T-cell (primary cell): ENCODE measurements at regions not wholly inside any gene's neighbourhood (a gene's known extent, or its start where the extent isn't known, plus 50 kb on each side); places are given as distances from the start of the nearest gene placed in this dataset.

Experiments used
- ATAC-seq, 4 experiments: fragments of 200-7000 bp in 3 of 4; fragments of 150-1000 bp in 1 of 4; cut with Tn5 transposase; replicated peaks in 1 of 4; 1 replicate in 3 of 4; 2 replicates in 1 of 4; pipeline ENCODE4 v1.10.0; 2021; ENCODE audit warnings: moderate library complexity in 3 of 4, mild to moderate bottlenecking in 2 of 4, moderate number of reproducible peaks in 1 of 4
- CTCF ChIA-PET, 2 donors: fragments of 300-600 bp; sonication (Branson Sonifier 250); formaldehyde crosslinking; loops; one replicate each; lab custom pipeline; 2022; ENCODE audit warnings: antibody characterized with exemption in 2 of 2; lab: Charles Lee
- POLR2A ChIA-PET, 2 donors: fragments of 300-600 bp; sonication (Branson Sonifier 250); formaldehyde crosslinking; loops; one replicate each; lab custom pipeline; 2022; ENCODE audit warnings: antibody characterized with exemption in 2 of 2; lab: Charles Lee
- DNase-seq, 35 experiments: peaks; one replicate each; pipeline versions ENCODE4 v3.0.0 to v3.0.0-alpha.2; 2013 to 2023
- H3K27ac ChIP-seq: one replicate; pipeline ENCODE4 v1.5.1; 2013; ENCODE audit warnings: low read length
- H3K27me3 ChIP-seq, 2 experiments: replicated peaks in 1 of 2; 1 replicate in 1 of 2; 2 replicates in 1 of 2; pipeline versions ENCODE4 v1.6.1 to v1.7.0; 2013; ENCODE audit warnings: low read length in 1 of 2, mixed read lengths in 1 of 2; ENCODE audit not compliant: control insufficient read depth in 2 of 2, insufficient read depth in 2 of 2; ENCODE audit errors: extremely low read depth in 1 of 2
- H3K36me3 ChIP-seq, 2 donors: 1 replicate in 1 of 2; 2 replicates in 1 of 2; pipeline versions ENCODE4 v1.6.1 to v1.7.0; 2013; ENCODE audit warnings: low read length in 1 of 2; ENCODE audit not compliant: control insufficient read depth in 2 of 2, insufficient read depth in 1 of 2; ENCODE audit errors: extremely low read depth in 1 of 2
- H3K4me1 ChIP-seq, 2 experiments: 1 replicate in 1 of 2; 2 replicates in 1 of 2; pipeline versions ENCODE4 v1.6.1 to v1.7.0; 2013; ENCODE audit warnings: low read length in 2 of 2, mixed read lengths in 1 of 2; ENCODE audit not compliant: insufficient read depth in 2 of 2, control insufficient read depth in 1 of 2; ENCODE audit errors: extremely low read depth in 1 of 2
- H3K4me3 ChIP-seq, 2 donors: 1 replicate in 1 of 2; 2 replicates in 1 of 2; pipeline versions ENCODE4 v1.5.1 to v1.7.0; 2013; ENCODE audit warnings: mild to moderate bottlenecking in 2 of 2, low read length in 1 of 2, moderate library complexity in 1 of 2; ENCODE audit not compliant: control insufficient read depth in 1 of 2; ENCODE audit errors: extremely low read depth in 1 of 2
- H3K9me3 ChIP-seq: 2 replicates; pipeline ENCODE4 v1.7.0; 2013
- H3K27ac Mint-ChIP-seq, 2 donors: one replicate each; pipeline ENCODE4 v1.8.0; 2020 to 2021; ENCODE audit warnings: mild to moderate bottlenecking in 2 of 2, mixed read lengths in 2 of 2
- H3K27me3 Mint-ChIP-seq, 2 donors: one replicate each; pipeline ENCODE4 v1.8.0; 2021 to 2022; ENCODE audit warnings: mixed read lengths in 2 of 2
- H3K36me3 Mint-ChIP-seq: one replicate; pipeline ENCODE4 v1.8.0; 2021; ENCODE audit warnings: mixed read lengths
- H3K4me1 Mint-ChIP-seq, 3 donors: one replicate each; pipeline ENCODE4 v1.8.0; 2020 to 2022; ENCODE audit warnings: mixed read lengths in 3 of 3, mild to moderate bottlenecking in 1 of 3
- H3K4me3 Mint-ChIP-seq, 3 donors: one replicate each; pipeline ENCODE4 v1.8.0; 2020 to 2022; ENCODE audit warnings: mild to moderate bottlenecking in 3 of 3, mixed read lengths in 3 of 3, moderate library complexity in 3 of 3
- H3K9me3 Mint-ChIP-seq, 3 donors: one replicate each; pipeline ENCODE4 v1.8.0; 2020 to 2022; ENCODE audit warnings: mixed read lengths in 3 of 3
- WGBS: methylation state at CpG from one replicate; pipeline ENCODE4 v1.1.5; 2013; ENCODE audit warnings: missing lambda C conversion rate; ENCODE audit not compliant: insufficient coverage; 5-methylcytosine and 5-hydroxymethylcytosine counted together

DNA sequence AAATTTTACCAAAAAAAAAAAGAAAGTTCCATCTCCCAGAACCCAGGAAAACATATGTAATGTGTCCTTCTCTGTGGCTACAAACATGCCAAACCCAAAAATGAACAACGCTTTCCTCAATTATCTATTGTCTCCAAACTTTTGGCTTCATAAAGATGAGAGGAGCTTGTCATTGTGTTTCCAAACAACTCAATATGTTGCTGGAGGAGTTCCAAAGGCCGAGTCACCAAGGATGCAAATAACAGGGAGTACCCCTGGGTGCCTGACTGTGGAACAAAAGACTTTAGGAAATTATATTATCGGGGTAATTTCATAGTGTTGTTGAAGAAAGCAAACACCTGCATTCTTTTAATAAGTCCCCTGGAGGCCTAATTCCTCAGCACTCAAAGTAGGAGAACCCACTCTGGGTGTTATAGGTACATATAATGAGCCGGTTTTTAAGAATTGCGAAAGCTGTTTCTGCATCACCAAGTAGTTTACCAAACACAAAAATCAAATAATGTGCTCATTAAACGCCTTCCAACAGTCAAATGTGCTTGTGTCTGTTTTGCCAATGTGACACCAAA lies 206.3 kb upstream of the PRICKLE2 start:
- Histone ChIP-seq H3K4me1 (no peaks in the 10 kb centered on the region), H3K4me3 (no peak overlapping the region), H3K36me3 (no peaks in the 10 kb centered on the region), H3K27me3 (no peaks in the 10 kb centered on the region), H3K9me3 (no peaks in the 10 kb centered on the region), H3K27ac (no peak overlapping the region)
- Mint-ChIP-seq H3K27ac (no peak overlapping the region), H3K9me3 (peaks cover 10 to 17% (median 13%) of the 10 kb centered on the region in 3 donors), H3K27me3 (peaks cover 6 to 16% of the 10 kb centered on the region in 2 donors), H3K36me3 (no peaks in the 10 kb centered on the region), H3K4me3 (no peak overlapping the region), H3K4me1 (no peaks in the 10 kb centered on the region)
- ChIA-PET POLR2A (no interaction called here), CTCF (interaction anchor here in 1 of 2 donors (0.6 kb wide), 1 partner anchor 10 kb away, joined by 3 read pairs; no protein-coding TSS in a partner anchor)
- 80% methylated on average over 1 of the region's 6 CpGs for whole genome bisulfite sequencing
- ATAC-seq: no peak
- DNase-seq: no peak

GRCh38 chr3:64427671-64428070 lies 202.4 kb upstream of the PRICKLE2 start:
- Histone ChIP-seq H3K27ac (no peak overlapping the region), H3K9me3 (no peaks in the 10 kb centered on the region), H3K36me3 (no peaks in the 10 kb centered on the region), H3K4me3 (no peak overlapping the region), H3K4me1 (no peaks in the 10 kb centered on the region), H3K27me3 (no peaks in the 10 kb centered on the region)
- Mint-ChIP-seq H3K27me3 (peaks cover 6 to 14% of the 10 kb centered on the region in 2 donors), H3K27ac (no peak overlapping the region), H3K4me1 (no peaks in the 10 kb centered on the region), H3K9me3 (peaks cover 0 to 2% (median 0%) of the 10 kb centered on the region in 3 donors), H3K36me3 (no peaks in the 10 kb centered on the region), H3K4me3 (no peak overlapping the region)
- DNase-seq: no peak
- ATAC-seq: no peak
- POLR2A ChIA-PET: no interaction called here
- no CpG with 5 or more reads among the region's 3 CpGs for WGBS
- CTCF ChIA-PET: interaction anchor here in 1 of 2 donors (1.2 kb wide), 1 partner anchor 10 kb away, joined by 3 read pairs; no protein-coding TSS in a partner anchor

DNA sequence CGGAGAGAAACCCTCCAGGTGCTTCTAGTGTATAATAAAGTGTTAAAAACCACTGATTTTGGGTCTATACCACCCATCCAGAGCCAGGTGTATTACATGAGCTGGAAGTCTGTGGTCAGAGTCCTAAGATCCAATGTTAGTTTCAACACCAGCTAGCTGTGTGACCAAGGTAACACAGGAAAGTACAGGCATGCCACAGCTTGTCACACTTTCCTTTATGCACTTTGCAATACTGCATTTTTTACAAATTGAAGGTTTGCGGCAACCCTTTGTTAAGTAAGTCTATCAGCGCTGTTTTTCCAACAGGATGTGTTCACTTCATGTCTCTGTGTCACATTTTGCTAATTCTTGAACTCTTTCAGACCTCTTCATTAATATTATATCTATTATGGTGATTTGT lies 201.3 kb upstream of the PRICKLE2 start:
- peaks cover 6 to 14% of the 10 kb centered on the region in 2 donors for H3K27me3 Mint-ChIP-seq

DNA sequence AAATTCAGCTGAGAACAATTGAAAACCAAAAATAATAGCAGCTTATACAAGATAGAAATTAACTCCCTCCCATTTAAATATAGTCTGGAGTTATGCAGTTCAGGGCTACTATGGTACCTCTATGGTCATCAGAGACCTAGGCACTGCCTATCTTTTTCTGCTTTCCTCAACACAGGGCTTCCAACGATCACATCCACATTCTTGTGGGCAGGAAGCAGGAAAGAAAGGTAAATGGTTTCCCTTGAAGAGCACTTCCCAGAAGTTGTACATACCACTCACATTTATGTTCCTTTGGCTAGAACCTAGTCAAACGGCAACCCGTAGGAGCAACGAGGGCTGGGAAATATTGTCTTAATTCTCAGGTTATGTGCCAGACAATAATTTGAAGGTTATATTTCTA lies 197.7 kb upstream of the PRICKLE2 start:
- ChIA-PET POLR2A (no interaction called here), CTCF (no interaction called here)

More for the DNA sequence above, 201.3 kb upstream of the PRICKLE2 start:
- no peak overlapping the region for H3K4me3 ChIP-seq
- Mint-ChIP-seq H3K4me3 (no peak overlapping the region), H3K4me1 (no peaks in the 10 kb centered on the region), H3K27ac (no peak overlapping the region), H3K9me3 (peaks cover 0 to 2% (median 0%) of the 10 kb centered on the region in 3 donors), H3K36me3 (no peaks in the 10 kb centered on the region)
- POLR2A ChIA-PET: no interaction called here
- ATAC-seq (no peak), DNase-seq (no peak)
- H3K27me3 ChIP-seq: no peaks in the 10 kb centered on the region
- CTCF ChIA-PET: interaction anchor here in 1 of 2 donors (1.2 kb wide), 1 partner anchor 9 kb away, joined by 3 read pairs; no protein-coding TSS in a partner anchor
- no peaks in the 10 kb centered on the region for H3K9me3 ChIP-seq
- no peaks in the 10 kb centered on the region for H3K4me1 ChIP-seq
- no peak overlapping the region for H3K27ac ChIP-seq
- H3K36me3 ChIP-seq: no peaks in the 10 kb centered on the region
- 100% methylated on average over 1 of the region's 3 CpGs for WGBS

DNA sequence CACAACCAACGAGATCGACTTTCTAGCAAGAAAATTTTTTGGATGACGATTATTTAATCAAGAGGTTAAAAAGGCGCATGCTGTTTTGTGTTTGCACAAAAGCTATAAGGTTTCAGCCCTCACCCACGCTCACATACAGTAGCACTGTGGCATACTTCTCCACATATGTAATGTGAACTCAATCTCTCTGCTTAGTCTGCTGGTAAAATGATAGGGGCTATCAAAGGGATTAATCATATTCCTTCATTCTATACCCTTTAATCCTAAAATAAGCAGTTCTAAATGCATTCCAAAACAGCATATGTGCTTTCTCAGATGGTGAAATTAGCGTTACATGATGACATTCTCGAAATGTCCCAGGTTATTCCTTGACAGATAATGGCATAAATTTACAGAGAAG lies 196.9 kb upstream of the PRICKLE2 start:
- Mint-ChIP-seq H3K27me3 (peaks cover 7 to 10% of the 10 kb centered on the region in 2 donors), H3K27ac (no peak overlapping the region), H3K4me1 (no peaks in the 10 kb centered on the region), H3K4me3 (no peak overlapping the region), H3K9me3 (no peaks in the 10 kb centered on the region), H3K36me3 (no peaks in the 10 kb centered on the region)
- ChIA-PET POLR2A (no interaction called here), CTCF (no interaction called here)
- H3K4me3 ChIP-seq: no peak overlapping the region
- H3K9me3 ChIP-seq: no peaks in the 10 kb centered on the region
- no peak for DNase-seq
- no peak for ATAC-seq
- WGBS: no CpG with 5 or more reads among the region's 7 CpGs
- H3K36me3 ChIP-seq: no peaks in the 10 kb centered on the region
- H3K27me3 ChIP-seq: no peaks in the 10 kb centered on the region
- H3K27ac ChIP-seq: no peak overlapping the region
- H3K4me1 ChIP-seq: no peaks in the 10 kb centered on the region

More for the DNA sequence above, 197.7 kb upstream of the PRICKLE2 start:
- no peak for DNase-seq
- Mint-ChIP-seq H3K4me1 (no peaks in the 10 kb centered on the region), H3K9me3 (no peaks in the 10 kb centered on the region), H3K27me3 (peaks cover 11 to 12% of the 10 kb centered on the region in 2 donors), H3K27ac (no peak overlapping the region), H3K4me3 (no peak overlapping the region), H3K36me3 (no peaks in the 10 kb centered on the region)
- no peak for ATAC-seq
- no peaks in the 10 kb centered on the region for H3K9me3 ChIP-seq
- no peaks in the 10 kb centered on the region for H3K36me3 ChIP-seq
- H3K27ac ChIP-seq: no peak overlapping the region
- no peaks in the 10 kb centered on the region for H3K27me3 ChIP-seq
- no peaks in the 10 kb centered on the region for H3K4me1 ChIP-seq
- H3K4me3 ChIP-seq: no peak overlapping the region
- no CpG with 5 or more reads among the region's 4 CpGs for WGBS

- H3K4me3 ChIP-seq: no peak overlapping the region
- ATAC-seq (no peak), DNase-seq (no peak)
- H3K9me3 Mint-ChIP-seq: no peaks in the 10 kb centered on the region
- 20% methylated on average over 2 of the region's 4 CpGs for WGBS
- CTCF ChIA-PET: interaction anchor here in 1 of 2 donors (1.2 kb wide), 1 partner anchor 9 kb away, joined by 3 read pairs; no protein-coding TSS in a partner anchor
- H3K36me3 ChIP-seq: no peaks in the 10 kb centered on the region
- no peak overlapping the region for H3K27ac Mint-ChIP-seq
- POLR2A ChIA-PET: no interaction called here
- H3K27me3 Mint-ChIP-seq: peaks cover 18 to 21% of the 10 kb centered on the region in 2 donors
- peaks cover 0 to 6% of the 10 kb centered on the region in 2 experiments for H3K27me3 ChIP-seq
- no peaks in the 10 kb centered on the region for H3K9me3 ChIP-seq
- no peaks in the 10 kb centered on the region for H3K4me1 ChIP-seq
- no peaks in the 10 kb centered on the region for H3K36me3 Mint-ChIP-seq
- no peaks in the 10 kb centered on the region for H3K4me1 Mint-ChIP-seq
- H3K27ac ChIP-seq: no peak overlapping the region
- H3K4me3 Mint-ChIP-seq: no peak overlapping the region
Observed at GRCh38 chr3:64417816-64418215, 192.6 kb upstream of the PRICKLE2 start.
